ENCODE measurements at regions not wholly inside any gene's neighbourhood (a gene's known extent, or its start where the extent isn't known, plus 50 kb on each side); places are given as distances from the start of the nearest gene placed in this dataset.

DNA sequence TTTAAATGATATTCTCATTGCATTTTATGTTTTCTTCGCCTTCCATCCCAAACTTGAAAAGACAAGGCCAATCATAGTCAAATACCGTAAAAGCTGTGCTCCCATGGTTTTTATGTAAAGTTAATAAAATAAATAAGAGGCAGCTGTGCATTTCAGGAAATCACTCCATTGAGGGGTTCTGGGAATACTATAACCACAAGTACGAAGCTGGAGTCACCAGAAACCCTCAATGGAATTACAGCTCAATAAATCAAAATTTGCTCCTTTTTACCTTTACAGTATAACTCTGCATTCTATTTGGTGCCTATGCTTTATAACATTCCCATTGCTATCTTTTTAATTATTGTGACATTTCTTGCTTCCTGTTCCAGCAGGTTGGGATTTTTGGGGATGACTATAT is 77.2 kb downstream of the C3orf38 start:
- TF ChIP-seq POLR2A (IDR thresholded peaks at IDR 0.05; ENCODE audit: low read length): no peak
- no peak for TF ChIP-seq CHD2 (IDR thresholded peaks at IDR 0.05; ENCODE audit: low read length, partially characterized antibody)
- no peak for TF ChIP-seq RAD21 (conservative IDR thresholded peaks at IDR 0.05 in 1 of 2, IDR thresholded peaks at IDR 0.05 in 1 of 2)
- TF ChIP-seq, protein P1, sequence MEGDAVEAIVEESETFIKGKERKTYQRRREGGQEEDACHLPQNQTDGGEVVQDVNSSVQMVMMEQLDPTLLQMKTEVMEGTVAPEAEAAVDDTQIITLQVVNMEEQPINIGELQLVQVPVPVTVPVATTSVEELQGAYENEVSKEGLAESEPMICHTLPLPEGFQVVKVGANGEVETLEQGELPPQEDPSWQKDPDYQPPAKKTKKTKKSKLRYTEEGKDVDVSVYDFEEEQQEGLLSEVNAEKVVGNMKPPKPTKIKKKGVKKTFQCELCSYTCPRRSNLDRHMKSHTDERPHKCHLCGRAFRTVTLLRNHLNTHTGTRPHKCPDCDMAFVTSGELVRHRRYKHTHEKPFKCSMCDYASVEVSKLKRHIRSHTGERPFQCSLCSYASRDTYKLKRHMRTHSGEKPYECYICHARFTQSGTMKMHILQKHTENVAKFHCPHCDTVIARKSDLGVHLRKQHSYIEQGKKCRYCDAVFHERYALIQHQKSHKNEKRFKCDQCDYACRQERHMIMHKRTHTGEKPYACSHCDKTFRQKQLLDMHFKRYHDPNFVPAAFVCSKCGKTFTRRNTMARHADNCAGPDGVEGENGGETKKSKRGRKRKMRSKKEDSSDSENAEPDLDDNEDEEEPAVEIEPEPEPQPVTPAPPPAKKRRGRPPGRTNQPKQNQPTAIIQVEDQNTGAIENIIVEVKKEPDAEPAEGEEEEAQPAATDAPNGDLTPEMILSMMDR (IDR thresholded peaks at IDR 0.05): no peak
- TF ChIP-seq CBX2 (IDR thresholded peaks at IDR 0.05; ENCODE audit: borderline replicate concordance, low read depth): no peak
- no peak for TF ChIP-seq USF2 (IDR thresholded peaks at IDR 0.05)
- no peak for TF ChIP-seq RCOR1 (IDR thresholded peaks at IDR 0.05; ENCODE audit: low read depth, low read length)
- no peak for TF ChIP-seq FOSL2 (IDR thresholded peaks at IDR 0.05)
- TF ChIP-seq FOSL2 (CRISPR knock-in tag; IDR thresholded peaks at IDR 0.05): no peak
- TF ChIP-seq, protein P2, sequence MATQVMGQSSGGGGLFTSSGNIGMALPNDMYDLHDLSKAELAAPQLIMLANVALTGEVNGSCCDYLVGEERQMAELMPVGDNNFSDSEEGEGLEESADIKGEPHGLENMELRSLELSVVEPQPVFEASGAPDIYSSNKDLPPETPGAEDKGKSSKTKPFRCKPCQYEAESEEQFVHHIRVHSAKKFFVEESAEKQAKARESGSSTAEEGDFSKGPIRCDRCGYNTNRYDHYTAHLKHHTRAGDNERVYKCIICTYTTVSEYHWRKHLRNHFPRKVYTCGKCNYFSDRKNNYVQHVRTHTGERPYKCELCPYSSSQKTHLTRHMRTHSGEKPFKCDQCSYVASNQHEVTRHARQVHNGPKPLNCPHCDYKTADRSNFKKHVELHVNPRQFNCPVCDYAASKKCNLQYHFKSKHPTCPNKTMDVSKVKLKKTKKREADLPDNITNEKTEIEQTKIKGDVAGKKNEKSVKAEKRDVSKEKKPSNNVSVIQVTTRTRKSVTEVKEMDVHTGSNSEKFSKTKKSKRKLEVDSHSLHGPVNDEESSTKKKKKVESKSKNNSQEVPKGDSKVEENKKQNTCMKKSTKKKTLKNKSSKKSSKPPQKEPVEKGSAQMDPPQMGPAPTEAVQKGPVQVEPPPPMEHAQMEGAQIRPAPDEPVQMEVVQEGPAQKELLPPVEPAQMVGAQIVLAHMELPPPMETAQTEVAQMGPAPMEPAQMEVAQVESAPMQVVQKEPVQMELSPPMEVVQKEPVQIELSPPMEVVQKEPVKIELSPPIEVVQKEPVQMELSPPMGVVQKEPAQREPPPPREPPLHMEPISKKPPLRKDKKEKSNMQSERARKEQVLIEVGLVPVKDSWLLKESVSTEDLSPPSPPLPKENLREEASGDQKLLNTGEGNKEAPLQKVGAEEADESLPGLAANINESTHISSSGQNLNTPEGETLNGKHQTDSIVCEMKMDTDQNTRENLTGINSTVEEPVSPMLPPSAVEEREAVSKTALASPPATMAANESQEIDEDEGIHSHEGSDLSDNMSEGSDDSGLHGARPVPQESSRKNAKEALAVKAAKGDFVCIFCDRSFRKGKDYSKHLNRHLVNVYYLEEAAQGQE (IDR thresholded peaks at IDR 0.05): no peak
- no peak for TF ChIP-seq TP53 (CRISPR knock-in tag; IDR thresholded peaks at IDR 0.05)
